Medulla oblongata (tissue), 1 donor: ENCODE measurements at regions not wholly inside any gene's neighbourhood (a gene's known extent, or its start where the extent isn't known, plus 50 kb on each side); places are given as distances from the start of the nearest gene placed in this dataset.

Experiments
- DNase-seq: peaks from one replicate; pipeline ENCODE4 v3.0.0-alpha.2; 2015; ENCODE audit errors: extremely low spot score

- no peak for DNase-seq
Observed at GRCh38 chr1:177848577-177848976, 121.3 kb downstream of the SEC16B start.

- no peak for DNase-seq
Observed at GRCh38 chr1:177847843-177848242, 122.0 kb downstream of the SEC16B start.

DNA sequence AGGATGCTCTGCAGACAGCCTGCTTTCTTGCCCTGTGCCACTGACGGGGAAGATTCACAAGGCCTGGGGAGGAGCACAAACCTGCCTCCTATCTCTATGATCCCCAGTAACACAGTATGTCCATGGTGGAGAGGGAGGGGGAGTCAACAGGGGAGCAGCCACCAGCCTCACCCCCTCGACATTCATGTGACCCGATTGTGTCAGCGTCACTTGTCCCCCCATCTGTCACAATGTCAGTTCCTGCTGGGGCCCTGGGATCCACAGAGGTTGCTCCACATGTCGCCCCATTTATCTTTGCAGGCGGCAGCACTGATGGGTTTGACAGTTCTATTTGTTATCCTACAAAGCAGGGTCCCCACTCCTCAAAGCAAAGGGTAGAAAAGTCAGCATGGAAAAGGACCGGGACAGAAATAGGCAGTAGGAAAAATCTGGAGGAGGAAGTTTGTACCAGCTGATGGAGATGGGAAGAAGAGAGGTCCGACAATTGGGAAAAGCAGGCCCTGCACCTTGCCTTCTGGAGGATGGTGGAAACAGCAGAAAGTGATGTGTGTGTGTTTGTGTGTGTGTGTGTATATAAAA is 130.9 kb downstream of the SEC16B start:
- DNase-seq = no peak

GRCh38 chr1:177833631-177834030 is 136.2 kb downstream of the SEC16B start:
- DNase-seq = no peak

DNA sequence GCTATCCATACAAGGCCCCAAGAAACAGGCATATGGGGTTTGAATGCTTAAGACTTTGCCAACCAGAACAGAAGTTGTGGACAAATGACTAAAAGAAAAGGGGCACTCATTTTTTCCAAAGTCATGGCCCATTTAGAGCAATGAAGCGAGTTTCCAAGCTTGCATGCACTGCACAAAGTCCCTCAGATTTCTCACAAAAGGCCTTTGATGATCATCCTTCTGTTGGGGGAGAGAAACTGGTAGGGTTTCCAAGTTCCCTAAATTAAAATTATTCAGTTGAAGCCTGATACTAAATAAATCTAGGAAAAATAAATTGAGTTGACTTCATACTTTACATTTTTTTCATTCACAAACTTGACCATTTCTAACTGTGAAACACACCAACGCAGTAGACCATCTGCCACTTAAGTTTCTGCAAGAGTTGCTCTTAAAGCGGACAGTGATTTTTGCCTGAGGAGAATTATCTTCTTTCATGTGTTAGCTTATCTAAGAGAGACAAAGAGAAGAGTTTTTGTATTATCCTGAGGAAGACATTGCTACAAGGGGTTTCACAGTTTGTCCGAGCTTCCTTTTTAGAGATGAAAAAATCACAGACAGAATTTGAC is 139.2 kb downstream of the SEC16B start:
- DNase-seq = peak; percentile 30

GRCh38 chr1:177825276-177825901 is 144.5 kb downstream of the SEC16B start:
- no peak for DNase-seq

- peak; percentile 29 for DNase-seq
Observed at GRCh38 chr1:177824508-177824982, 145.3 kb downstream of the SEC16B start.

DNA sequence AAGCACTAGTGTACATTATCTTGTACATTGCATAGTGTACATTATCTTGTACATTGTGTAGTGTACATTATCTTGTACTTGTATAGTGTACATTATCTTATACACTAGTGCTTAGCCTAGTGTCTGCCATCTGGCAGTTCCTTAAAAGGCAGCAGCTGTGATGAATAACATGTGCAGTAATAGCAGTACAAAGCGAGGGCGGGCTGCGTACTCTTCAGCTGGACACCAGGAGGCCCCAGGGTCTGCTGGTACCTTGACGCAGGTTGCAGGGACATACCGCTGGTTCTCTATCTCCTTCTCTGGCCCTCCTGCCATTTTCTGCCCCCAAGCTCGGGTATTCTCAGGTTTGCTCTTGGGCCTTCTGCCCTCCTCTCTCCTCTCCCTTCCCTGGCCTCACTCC is 149.6 kb downstream of the SEC16B start:
- DNase-seq = no peak

- no peak for DNase-seq
Observed at GRCh38 chr1:177817937-177818875, 151.7 kb downstream of the SEC16B start.

DNA sequence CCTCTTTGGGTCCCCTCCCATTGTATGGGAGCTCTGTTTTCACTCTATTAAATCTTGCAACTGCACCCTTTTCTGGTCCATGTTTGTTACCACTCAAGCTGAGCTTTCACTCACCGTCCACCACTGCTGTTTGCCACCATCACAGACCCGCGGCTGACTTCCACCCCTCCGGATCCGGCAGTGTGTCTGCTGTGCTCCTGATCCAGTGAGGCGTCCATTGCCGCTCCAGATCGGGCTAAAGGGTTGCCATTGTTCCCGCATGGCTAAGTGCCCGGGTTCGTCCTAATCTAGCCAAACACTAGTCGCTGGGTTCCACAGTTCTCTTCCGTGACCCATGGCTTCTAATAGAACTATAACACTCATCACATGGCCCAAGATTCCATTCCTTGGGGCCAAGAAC is 157.2 kb downstream of the SEC16B start:
- no peak for DNase-seq

DNA sequence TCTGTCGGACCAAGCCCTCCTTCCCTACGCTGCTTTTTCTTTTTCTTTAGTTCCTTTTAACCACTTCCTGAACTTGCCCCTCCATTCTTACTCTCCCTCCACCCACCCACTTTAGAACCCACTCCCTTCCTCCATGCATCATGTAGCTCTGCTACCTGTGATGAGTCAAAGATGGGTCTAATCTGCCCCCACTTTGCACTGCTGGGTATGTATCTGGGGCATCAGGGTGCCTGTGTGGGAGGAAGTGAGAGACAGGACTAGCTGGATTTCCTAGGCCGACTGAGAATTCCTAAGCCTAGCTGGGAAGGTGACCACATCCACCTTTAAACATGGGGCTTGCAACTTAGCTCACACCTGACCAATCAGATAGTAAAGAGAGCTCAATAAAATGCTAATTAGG is 157.7 kb downstream of the SEC16B start:
- no peak for DNase-seq

DNA sequence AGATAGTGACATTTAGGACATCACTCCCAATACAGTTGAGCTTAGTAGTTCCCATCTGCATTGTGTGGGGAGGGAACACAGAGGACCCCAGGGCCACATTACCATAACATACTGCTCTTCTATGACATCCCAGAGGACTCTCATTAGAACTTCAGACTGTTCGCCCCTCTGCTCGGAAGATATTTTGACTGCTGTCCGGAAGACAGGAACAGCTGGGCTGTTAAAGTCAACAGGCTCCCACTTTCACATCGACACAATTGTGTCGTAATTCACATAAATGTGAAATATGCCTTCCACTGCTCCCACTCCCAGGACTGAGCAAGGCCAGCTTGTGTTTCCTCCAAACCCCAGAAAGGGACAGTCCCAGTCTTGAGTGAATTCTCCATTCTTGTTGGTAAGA is 158.4 kb downstream of the SEC16B start:
- no peak for DNase-seq

- DNase-seq = no peak
Observed at GRCh38 chr1:177809819-177810218, 160.0 kb downstream of the SEC16B start.

- no peak for DNase-seq
Observed at GRCh38 chr1:177802304-177802703, 167.6 kb downstream of the SEC16B start.

GRCh38 chr1:177801790-177802189 is 168.1 kb downstream of the SEC16B start:
- DNase-seq = no peak

DNA sequence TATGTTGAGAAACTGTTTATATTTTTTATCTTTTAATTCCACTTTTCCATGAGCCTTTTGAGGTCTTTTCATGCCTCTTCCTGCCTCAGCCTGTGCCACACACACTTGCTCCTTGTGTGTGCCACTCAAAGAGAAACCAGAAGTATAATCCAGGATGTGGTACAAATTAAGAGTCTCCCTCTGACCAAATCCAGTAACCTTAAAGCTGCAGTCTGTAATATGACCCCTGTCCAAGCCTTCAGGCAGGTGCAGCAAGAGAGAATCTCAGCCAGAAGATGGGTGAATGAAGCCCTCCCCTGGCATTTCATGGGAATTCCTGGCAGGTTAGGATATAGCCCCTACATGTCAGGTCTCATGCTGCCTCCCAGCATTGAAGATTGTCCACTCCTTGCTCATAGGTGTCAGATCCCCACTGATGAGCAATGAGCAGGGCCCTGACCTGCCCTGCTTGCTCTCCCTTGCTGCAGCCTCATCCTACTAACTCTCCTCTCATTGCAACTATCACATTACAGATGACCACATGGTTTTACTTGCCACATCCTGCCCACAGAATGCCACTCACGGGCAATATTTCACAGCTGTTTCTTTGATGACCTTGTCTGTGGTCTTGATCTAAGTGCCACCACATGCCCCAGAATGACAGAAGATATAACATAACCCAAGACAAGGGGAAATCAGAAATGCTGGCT is 169.3 kb downstream of the SEC16B start:
- no peak for DNase-seq

DNA sequence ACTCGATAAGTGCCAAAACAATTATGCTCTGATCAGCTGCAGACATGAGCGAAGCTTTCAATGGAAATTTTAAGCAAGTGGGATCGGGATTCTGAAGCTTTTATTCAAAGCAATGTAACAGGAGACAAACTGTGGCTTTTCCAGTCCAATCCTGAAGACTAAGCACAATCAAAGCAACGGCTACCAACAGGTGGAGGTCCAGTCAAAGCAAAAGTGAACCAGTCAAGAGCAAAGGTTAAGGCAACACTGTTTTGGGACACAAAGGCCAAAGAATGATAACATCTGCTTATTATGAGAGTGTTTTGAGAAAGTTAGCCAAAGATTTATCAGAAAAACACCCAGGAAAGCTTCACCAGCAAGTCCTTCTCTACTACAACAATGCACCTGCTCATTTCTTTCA is 170.1 kb downstream of the SEC16B start:
- DNase-seq = no peak

DNA sequence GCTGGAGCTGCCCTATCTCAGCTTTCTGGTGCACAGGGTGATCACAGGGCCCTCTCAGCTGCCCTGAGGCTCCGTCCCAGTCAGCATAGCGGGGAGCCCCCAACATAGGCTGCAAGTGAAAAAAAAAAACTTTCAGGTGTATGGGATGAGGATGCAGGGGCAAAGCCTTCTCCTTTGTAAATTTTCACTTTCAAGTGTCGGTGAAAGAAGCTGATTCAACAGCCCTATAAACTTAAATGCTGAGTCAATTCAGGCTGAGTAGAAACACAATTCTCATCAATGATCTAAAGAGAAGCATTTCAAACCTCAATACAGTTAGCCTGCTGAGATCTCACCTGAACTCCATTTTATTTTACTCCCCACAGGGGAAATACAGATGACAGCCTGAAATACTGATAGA is 171.2 kb downstream of the SEC16B start:
- no peak for DNase-seq

DNA sequence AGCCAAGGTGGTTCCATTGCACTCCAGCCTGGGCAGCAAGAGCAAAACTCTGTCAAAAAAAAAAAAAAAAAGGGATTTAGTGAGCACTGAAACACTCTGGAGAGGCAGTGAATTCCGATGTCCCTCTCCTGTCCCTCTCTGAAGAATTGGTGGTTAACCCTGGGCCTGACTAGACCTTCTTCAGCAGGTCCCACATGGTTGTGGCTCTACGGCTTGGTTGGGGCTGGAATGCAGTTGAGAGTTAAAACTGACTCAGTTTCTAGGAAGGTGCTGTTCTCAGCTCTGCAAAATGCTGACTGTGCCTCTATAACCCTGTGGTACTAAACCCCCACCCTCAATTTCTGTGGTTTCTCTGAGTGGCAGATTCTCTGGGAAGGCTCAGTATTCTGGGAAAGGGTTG is 173.3 kb downstream of the SEC16B start:
- no peak for DNase-seq

DNA sequence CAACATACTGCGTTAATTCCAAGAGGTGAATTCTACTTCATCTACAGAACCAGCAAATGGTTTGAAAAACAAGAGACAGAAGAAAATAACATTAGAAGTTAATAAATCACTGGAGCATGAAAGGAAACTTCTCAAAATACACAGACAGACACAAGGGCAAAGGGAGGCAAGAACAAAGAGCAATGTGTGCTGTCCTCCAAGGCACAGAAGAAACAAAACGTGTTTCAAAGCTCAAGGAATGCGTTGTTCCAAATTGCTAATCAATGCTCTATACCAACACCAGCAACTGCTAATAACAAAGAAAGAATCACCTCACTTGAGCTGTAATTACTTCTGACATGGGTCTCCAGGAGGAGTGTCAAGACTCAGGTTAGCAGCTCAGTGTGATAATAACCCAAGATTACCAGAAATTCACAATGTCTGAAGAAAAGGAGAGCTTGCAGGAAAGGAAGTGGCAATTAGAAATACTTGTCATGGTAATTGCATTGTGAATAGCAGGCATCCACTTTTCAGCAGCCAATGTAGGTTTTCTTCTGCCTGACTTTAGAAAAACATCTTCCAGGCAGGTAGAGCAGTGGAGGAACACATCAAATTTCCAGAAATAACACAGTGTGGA is 175.4 kb downstream of the SEC16B start:
- DNase-seq = no peak

DNA sequence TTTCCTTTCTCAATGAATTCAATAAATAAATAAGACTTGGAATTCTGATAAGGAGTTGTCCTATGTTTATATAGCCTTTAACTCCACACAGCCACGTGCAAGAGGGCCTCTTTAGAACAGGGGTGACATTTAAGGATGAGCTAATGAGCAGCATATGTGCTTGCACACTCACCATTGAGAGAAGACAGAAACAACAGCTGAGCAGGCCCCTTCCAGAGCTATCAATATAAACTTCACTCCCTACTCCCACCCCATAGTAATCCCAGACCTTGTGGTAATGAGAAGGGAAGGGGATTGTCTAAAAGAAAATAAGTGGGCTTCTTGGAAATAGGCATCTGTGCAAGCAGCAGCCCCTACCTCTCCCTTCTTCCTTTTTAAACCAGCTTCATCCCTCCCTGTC is 176.0 kb downstream of the SEC16B start:
- DNase-seq = no peak
